Neuronal stem cell (in vitro differentiated cells): ENCODE measurements at regions not wholly inside any gene's neighbourhood (a gene's known extent, or its start where the extent isn't known, plus 50 kb on each side); places are given as distances from the start of the nearest gene placed in this dataset.

ENCODE experiments used
- DNase-seq: peaks from one replicate; pipeline ENCODE4 v3.0.0-alpha.2; 2013; ENCODE audit warnings: low spot score
- H2AFZ ChIP-seq: one replicate; pipeline ENCODE4 v1.6.1; 2013; ENCODE audit warnings: mild to moderate bottlenecking, low read length, inconsistent platforms
- H2AK5ac ChIP-seq: 2 replicates; pipeline ENCODE4 v1.6.1; 2013; ENCODE audit warnings: low read depth, mild to moderate bottlenecking, inconsistent platforms, low read length, moderate library complexity, mixed read lengths
- H2BK120ac ChIP-seq: 2 replicates; pipeline ENCODE4 v1.6.1; 2013; ENCODE audit warnings: low read depth, mild to moderate bottlenecking, inconsistent platforms, low read length, moderate library complexity, mixed read lengths
- H2BK12ac ChIP-seq: one replicate; pipeline ENCODE4 v1.6.1; 2013; ENCODE audit warnings: low read length, inconsistent platforms
- H2BK15ac ChIP-seq: 2 replicates; pipeline ENCODE4 v1.6.1; 2013; ENCODE audit warnings: mild to moderate bottlenecking, low read length, inconsistent platforms, mixed read lengths
- H2BK5ac ChIP-seq: one replicate; pipeline ENCODE4 v1.6.1; 2013; ENCODE audit warnings: inconsistent platforms, mild to moderate bottlenecking, low read length, moderate library complexity
- H3K14ac ChIP-seq: one replicate; pipeline ENCODE4 v1.6.1; 2013; ENCODE audit warnings: low read length, inconsistent platforms
- H3K18ac ChIP-seq: 2 replicates; pipeline ENCODE4 v1.6.1; 2013; ENCODE audit warnings: low read length, inconsistent platforms
- H3K23ac ChIP-seq: 2 replicates; pipeline ENCODE4 v1.6.1; 2013; ENCODE audit warnings: low read depth, mild to moderate bottlenecking, mixed read lengths, low read length, inconsistent platforms; ENCODE audit not compliant: poor library complexity
- H3K27ac ChIP-seq: replicated peaks from 3 replicates; pipeline ENCODE4 v1.5.1; 2013; ENCODE audit warnings: low read length, inconsistent platforms
- H3K27me3 ChIP-seq, 3 experiments: 2 replicates each; pipeline ENCODE4 v1.6.1; 2013; ENCODE audit warnings: low read length in 3 of 3, mild to moderate bottlenecking in 2 of 3, inconsistent platforms in 1 of 3, low read depth in 1 of 3, mixed read lengths in 1 of 3, moderate library complexity in 1 of 3; ENCODE audit not compliant: control insufficient read depth in 3 of 3, insufficient read depth in 3 of 3
- H3K36me3 ChIP-seq, 2 donors: replicated peaks in 1 of 2; 2 replicates each; pipeline ENCODE4 v1.6.1; 2013; ENCODE audit warnings: low read length in 2 of 2; ENCODE audit not compliant: control insufficient read depth in 2 of 2, insufficient read depth in 2 of 2
- H3K4ac ChIP-seq: 2 replicates; pipeline ENCODE4 v1.6.1; 2013; ENCODE audit warnings: inconsistent platforms, mild to moderate bottlenecking, low read length, moderate library complexity
- H3K4me1 ChIP-seq, 2 donors: 1 replicate in 1 of 2; 2 replicates in 1 of 2; pipeline ENCODE4 v1.6.1; 2013; ENCODE audit warnings: low read length in 2 of 2, low read depth in 1 of 2; ENCODE audit not compliant: control insufficient read depth in 2 of 2, insufficient read depth in 1 of 2
- H3K4me2 ChIP-seq: one replicate; pipeline ENCODE4 v1.6.1; 2013; ENCODE audit warnings: mild to moderate bottlenecking, low read length, inconsistent platforms; ENCODE audit not compliant: insufficient read depth, poor library complexity, severe bottlenecking
- H3K4me3 ChIP-seq, 2 donors: 2 replicates each; pipeline ENCODE4 v1.5.1; 2013; ENCODE audit warnings: low read length in 2 of 2, mild to moderate bottlenecking in 2 of 2, inconsistent platforms in 1 of 2, moderate library complexity in 1 of 2
- H3K79me1 ChIP-seq: one replicate; pipeline ENCODE4 v1.6.1; 2013; ENCODE audit warnings: low read depth, mild to moderate bottlenecking, inconsistent platforms, low read length, moderate library complexity
- H3K9ac ChIP-seq: one replicate; pipeline ENCODE4 v1.6.1; 2013; ENCODE audit warnings: mild to moderate bottlenecking, low read depth, low read length, inconsistent platforms; ENCODE audit not compliant: poor library complexity
- H3K9me3 ChIP-seq, 2 donors: replicated peaks in 1 of 2; 2 replicates each; pipeline versions ENCODE3 to v1.6.1; 2013; ENCODE audit warnings: low read length in 2 of 2, mild to moderate bottlenecking in 2 of 2, inconsistent platforms in 1 of 2, low read depth in 1 of 2, mixed read lengths in 1 of 2, moderate library complexity in 1 of 2; ENCODE audit not compliant: control insufficient read depth in 2 of 2, insufficient read depth in 1 of 2
- H4K8ac ChIP-seq: one replicate; pipeline ENCODE4 v1.6.1; 2013; ENCODE audit warnings: low read depth, mild to moderate bottlenecking, inconsistent platforms, low read length, moderate library complexity
- H4K91ac ChIP-seq: one replicate; pipeline ENCODE4 v1.6.1; 2013; ENCODE audit warnings: low read length, low read depth, mild to moderate bottlenecking, inconsistent platforms; ENCODE audit not compliant: poor library complexity
- WGBS, 2 donors: extraction: QIAGEN DNeasy Blood & Tissue Kit; methylation state at CpG; one replicate each; pipeline ENCODE4 v1.1.7; 2013; ENCODE audit warnings: missing lambda C conversion rate in 2 of 2, mixed read lengths in 1 of 2; ENCODE audit not compliant: insufficient read length in 2 of 2, insufficient replicate concordance in 1 of 2; ENCODE audit errors: extremely low coverage in 2 of 2; 5-methylcytosine and 5-hydroxymethylcytosine counted together

GRCh38 chr4:38320833-38321232 is 343.2 kb upstream of the KLF3 start:
- H2BK120ac ChIP-seq, result no peak overlapping the region
- H3K4me1 ChIP-seq, result peaks cover 8 to 13% of the 10 kb centered on the region in 2 donors
- no CpG with 5 or more reads among the region's 4 CpGs for WGBS, 2 donors
- H3K18ac ChIP-seq, result no peak overlapping the region
- H3K4me3 ChIP-seq, result no peak overlapping the region
- H3K9me3 ChIP-seq, result no peaks in the 10 kb centered on the region
- no peak overlapping the region for H4K8ac ChIP-seq
- no peak overlapping the region for H2BK12ac ChIP-seq
- no peak overlapping the region for H2BK5ac ChIP-seq
- no peak for DNase-seq
- H2AFZ ChIP-seq, result no peak overlapping the region
- H3K27me3 ChIP-seq, result no peaks in the 10 kb centered on the region
- H3K23ac ChIP-seq, result no peak overlapping the region
- H2AK5ac ChIP-seq, result no peak overlapping the region
- no peak overlapping the region for H2BK15ac ChIP-seq
- no peak overlapping the region for H4K91ac ChIP-seq
- H3K4ac ChIP-seq, result no peak overlapping the region
- H3K9ac ChIP-seq, result no peak overlapping the region
- no peaks in the 10 kb centered on the region for H3K36me3 ChIP-seq
- no peaks in the 10 kb centered on the region for H3K79me1 ChIP-seq
- H3K27ac ChIP-seq, result no peak overlapping the region
- H3K14ac ChIP-seq, result no peak overlapping the region
- no peak overlapping the region for H3K4me2 ChIP-seq

- no peak overlapping the region for H3K4ac ChIP-seq
- H3K36me3 ChIP-seq, result no peaks in the 10 kb centered on the region
- H3K9ac ChIP-seq, result no peak overlapping the region
- H4K91ac ChIP-seq, result no peak overlapping the region
- no peaks in the 10 kb centered on the region for H3K27me3 ChIP-seq
- no peak overlapping the region for H2BK5ac ChIP-seq
- H2BK120ac ChIP-seq, result no peak overlapping the region
- H3K4me1 ChIP-seq, result peaks cover 8 to 13% of the 10 kb centered on the region in 2 donors
- no peak overlapping the region for H3K4me2 ChIP-seq
- H2AK5ac ChIP-seq, result no peak overlapping the region
- H3K23ac ChIP-seq, result no peak overlapping the region
- no peak overlapping the region for H4K8ac ChIP-seq
- H2BK12ac ChIP-seq, result no peak overlapping the region
- H3K4me3 ChIP-seq, result no peak overlapping the region
- H3K14ac ChIP-seq, result no peak overlapping the region
- no peak overlapping the region for H3K27ac ChIP-seq
- peak overlapping the region; percentile 77 for H3K18ac ChIP-seq
- no peak for DNase-seq
- H2BK15ac ChIP-seq, result no peak overlapping the region
- no peaks in the 10 kb centered on the region for H3K9me3 ChIP-seq
- H3K79me1 ChIP-seq, result no peaks in the 10 kb centered on the region
- no peak overlapping the region for H2AFZ ChIP-seq
- no CpG with 5 or more reads among the region's 4 CpGs for WGBS, 2 donors
These were observed 341.3 kb upstream of the KLF3 start for GRCh38 chr4:38322714-38323113.

GRCh38 chr4:38323141-38323641 is 340.8 kb upstream of the KLF3 start:
- Histone ChIP-seq H3K4me1 (peaks cover 11 to 16% of the 10 kb centered on the region in 2 donors), H3K4me2 (no peak overlapping the region), H3K23ac (no peak overlapping the region), H3K4me3 (no peak overlapping the region), H4K91ac (no peak overlapping the region), H2AK5ac (no peak overlapping the region), H3K79me1 (no peaks in the 10 kb centered on the region), H3K36me3 (no peaks in the 10 kb centered on the region), H3K4ac (no peak overlapping the region), H3K27ac (no peak overlapping the region), H3K14ac (no peak overlapping the region), H3K18ac (no peak overlapping the region), H2BK120ac (no peak overlapping the region), H2BK12ac (no peak overlapping the region), H2BK5ac (no peak overlapping the region), H2BK15ac (no peak overlapping the region), H4K8ac (no peak overlapping the region), H3K9ac (no peak overlapping the region), H3K9me3 (no peaks in the 10 kb centered on the region), H2AFZ (no peak overlapping the region), H3K27me3 (no peaks in the 10 kb centered on the region)
- no CpG with 5 or more reads among the region's 4 CpGs for WGBS, 2 donors
- no peak for DNase-seq

GRCh38 chr4:38324861-38325628 is 339.0 kb upstream of the KLF3 start:
- Histone ChIP-seq H3K4ac (no peak overlapping the region), H3K4me2 (no peak overlapping the region), H4K8ac (no peak overlapping the region), H2AK5ac (peak overlapping the region; percentile 81), H2BK5ac (no peak overlapping the region), H2BK120ac (no peak overlapping the region), H3K36me3 (no peaks in the 10 kb centered on the region), H3K4me3 (no peak overlapping the region), H3K14ac (no peak overlapping the region), H4K91ac (no peak overlapping the region), H2AFZ (no peak overlapping the region), H3K27me3 (no peaks in the 10 kb centered on the region), H2BK12ac (peak overlapping the region; percentile 26), H2BK15ac (peak overlapping the region; percentile 44), H3K27ac (no peak overlapping the region), H3K18ac (peak overlapping the region; percentile 60), H3K23ac (no peak overlapping the region), H3K4me1 (peaks cover 7 to 12% of the 10 kb centered on the region in 2 donors), H3K9ac (no peak overlapping the region), H3K9me3 (no peaks in the 10 kb centered on the region), H3K79me1 (no peaks in the 10 kb centered on the region)
- WGBS, 2 donors, result no CpG with 5 or more reads among the region's 31 CpGs
- DNase-seq, result no peak
